ENCODE measurements at regions not wholly inside any gene's neighbourhood (a gene's known extent, or its start where the extent isn't known, plus 50 kb on each side); places are given as distances from the start of the nearest gene placed in this dataset.

- peak overlapping the region; percentile 97 to 99 (median 99) for H3K27ac Mint-ChIP-seq
These were observed 96.8 kb downstream of the ANKRD60 start for GRCh38 chr20:58131551-58132142.

GRCh38 chr20:58131151-58131550 lies 97.3 kb downstream of the ANKRD60 start:
- Mint-ChIP-seq H3K27ac (peak overlapping the region; percentile 97 to 99 (median 99)), H3K27me3 (ENCODE audit: low read depth) (peaks cover 17% of the 10 kb centered on the region), H3K4me1 (peaks cover 79% of the 10 kb centered on the region), H3K9me3 (peaks cover 12% of the 10 kb centered on the region), H3K4me3 (peak overlapping the region; percentile 57 to 69 (median 65)), H3K36me3 (ENCODE audit: low read depth) (no peaks in the 10 kb centered on the region)
- TF ChIP-seq CTCF (IDR thresholded peaks at IDR 0.05; ENCODE audit: unreplicated experiment in 3 of 3) = no peak

More at GRCh38 chr20:58131551-58132142, 96.8 kb downstream of the ANKRD60 start:
- peaks cover 84% of the 10 kb centered on the region for H3K4me1 Mint-ChIP-seq
- H3K4me3 Mint-ChIP-seq = peak overlapping the region; percentile 57 to 69 (median 65)
- peaks cover 18% of the 10 kb centered on the region for H3K27me3 Mint-ChIP-seq (ENCODE audit: low read depth)
- H3K36me3 Mint-ChIP-seq (ENCODE audit: low read depth) = no peaks in the 10 kb centered on the region
- no peak for TF ChIP-seq CTCF (IDR thresholded peaks at IDR 0.05; ENCODE audit: unreplicated experiment in 3 of 3)
- peaks cover 7% of the 10 kb centered on the region for H3K9me3 Mint-ChIP-seq

- peaks cover 14% of the 10 kb centered on the region for H3K9me3 Mint-ChIP-seq
- peaks cover 73% of the 10 kb centered on the region for H3K4me1 Mint-ChIP-seq
- H3K27ac Mint-ChIP-seq = peak overlapping the region; percentile 97 to 99 (median 99)
- no peak for TF ChIP-seq CTCF (IDR thresholded peaks at IDR 0.05; ENCODE audit: unreplicated experiment in 3 of 3)
- peaks cover 11% of the 10 kb centered on the region for H3K27me3 Mint-ChIP-seq (ENCODE audit: low read depth)
- H3K36me3 Mint-ChIP-seq (ENCODE audit: low read depth) = no peaks in the 10 kb centered on the region
- H3K4me3 Mint-ChIP-seq = peak overlapping the region in 2 of 3 experiments; percentile 20 to 37
These were observed 97.9 kb downstream of the ANKRD60 start for GRCh38 chr20:58130581-58130980.

GRCh38 chr20:58130156-58130555 lies 98.3 kb downstream of the ANKRD60 start:
- TF ChIP-seq CTCF (IDR thresholded peaks at IDR 0.05; ENCODE audit: unreplicated experiment in 3 of 3) = no peak
- Mint-ChIP-seq H3K27ac (peak overlapping the region; percentile 97 to 99 (median 99)), H3K36me3 (ENCODE audit: low read depth) (peaks cover 2% of the 10 kb centered on the region), H3K4me1 (peaks cover 70% of the 10 kb centered on the region), H3K4me3 (no peak overlapping the region), H3K9me3 (peaks cover 19% of the 10 kb centered on the region), H3K27me3 (ENCODE audit: low read depth) (peaks cover 8% of the 10 kb centered on the region)

- Mint-ChIP-seq H3K36me3 (ENCODE audit: low read depth) (peaks cover 6% of the 10 kb centered on the region), H3K27me3 (ENCODE audit: low read depth) (peaks cover 8% of the 10 kb centered on the region), H3K9me3 (peaks cover 23% of the 10 kb centered on the region), H3K27ac (peak overlapping the region; percentile 97 to 99 (median 99)), H3K4me3 (no peak overlapping the region), H3K4me1 (peaks cover 66% of the 10 kb centered on the region)
- TF ChIP-seq CTCF (IDR thresholded peaks at IDR 0.05; ENCODE audit: unreplicated experiment in 3 of 3) = no peak
These were observed 98.7 kb downstream of the ANKRD60 start for GRCh38 chr20:58129721-58130151.
